BJ (cell line): ENCODE measurements at regions not wholly inside any gene's neighbourhood (a gene's known extent, or its start where the extent isn't known, plus 50 kb on each side); places are given as distances from the start of the nearest gene placed in this dataset.

ENCODE experiments used
- CTCF ChIA-PET: fragments of 350-600 bp; formaldehyde crosslinking; extraction: SDS; loops from one replicate; lab custom pipeline; 2021; ENCODE audit warnings: antibody characterized with exemption, inconsistent platforms; lab: Yijun Ruan, JAX
- POLR2A ChIA-PET: fragments of 300-600 bp; sonication (Branson Sonifier 250); formaldehyde crosslinking; extraction: SDS; loops from one replicate; lab custom pipeline; 2021; ENCODE audit warnings: antibody characterized with exemption; lab: Charles Lee
- DNase-seq: peaks from one replicate; pipeline ENCODE4 v3.0.0-alpha.2; 2011; ENCODE audit warnings: low read depth
- H3K27me3 ChIP-seq: 2 replicates; pipeline ENCODE4 v1.6.0; 2011; ENCODE audit warnings: low read length; ENCODE audit not compliant: control insufficient read depth, insufficient read depth
- H3K36me3 ChIP-seq: 2 replicates; pipeline ENCODE4 v1.5.1; 2011; ENCODE audit warnings: low read length; ENCODE audit not compliant: control insufficient read depth, insufficient read depth
- H3K4me3 ChIP-seq: 2 replicates; pipeline ENCODE4 v1.5.1; 2011; ENCODE audit warnings: low read depth, mild to moderate bottlenecking, control low read depth, low read length
- CTCF ChIP-seq: IDR thresholded peaks from 2 replicates; pipeline ENCODE4 v1.5.1; 2011; ENCODE audit warnings: low read depth, mild to moderate bottlenecking, control low read depth, inconsistent platforms, low read length, moderate library complexity; ENCODE audit not compliant: insufficient read depth

GRCh38 chr4:180596888-180597483 is 1646.2 kb upstream of the TENM3 start:
- ChIA-PET POLR2A (no interaction called here), CTCF (interaction anchor here (0.7 kb wide), 1 partner anchor 13 kb away, joined by 3 read pairs; no protein-coding TSS in a partner anchor)
- Histone ChIP-seq H3K27me3 (no peaks in the 10 kb centered on the region), H3K36me3 (no peaks in the 10 kb centered on the region), H3K4me3 (no peak overlapping the region)
- DNase-seq: no peak
- TF ChIP-seq CTCF: no peak

GRCh38 chr4:180598281-180598680 is 1644.9 kb upstream of the TENM3 start:
- TF ChIP-seq CTCF: no peak
- Histone ChIP-seq H3K36me3 (no peaks in the 10 kb centered on the region), H3K27me3 (no peaks in the 10 kb centered on the region), H3K4me3 (no peak overlapping the region)
- DNase-seq: no peak
- POLR2A ChIA-PET: no interaction called here
- CTCF ChIA-PET: no interaction called here

GRCh38 chr4:180603791-180604190 is 1639.4 kb upstream of the TENM3 start:
- H3K27me3 ChIP-seq: no peaks in the 10 kb centered on the region
- TF ChIP-seq CTCF: no peak
- POLR2A ChIA-PET: no interaction called here
- H3K4me3 ChIP-seq: no peak overlapping the region
- CTCF ChIA-PET: no interaction called here
- DNase-seq: no peak
- H3K36me3 ChIP-seq: no peaks in the 10 kb centered on the region

- no peak for TF ChIP-seq CTCF
- no peaks in the 10 kb centered on the region for H3K36me3 ChIP-seq
- no peak overlapping the region for H3K4me3 ChIP-seq
- no peak for DNase-seq
- CTCF ChIA-PET: no interaction called here
- H3K27me3 ChIP-seq: no peaks in the 10 kb centered on the region
- POLR2A ChIA-PET: no interaction called here
Measured at GRCh38 chr4:180610324-180610723, 1632.9 kb upstream of the TENM3 start.

- CTCF ChIA-PET: no interaction called here
- no peak for TF ChIP-seq CTCF
- Histone ChIP-seq H3K4me3 (no peak overlapping the region), H3K27me3 (no peaks in the 10 kb centered on the region), H3K36me3 (no peaks in the 10 kb centered on the region)
- POLR2A ChIA-PET: no interaction called here
- no peak for DNase-seq
Measured at GRCh38 chr4:180615746-180616145, 1627.5 kb upstream of the TENM3 start.
